GOT3 (cell line): ENCODE measurements at regions not wholly inside any gene's neighbourhood (a gene's known extent, or its start where the extent isn't known, plus 50 kb on each side); places are given as distances from the start of the nearest gene placed in this dataset.

Experiments used
- DNase-seq: peaks from one replicate; lab custom pipeline; 2025; ENCODE audit warnings: mixed read lengths; lab: John Stamatoyannopoulos, UW

- DNase-seq: no peak
These were observed 160.6 kb upstream of the SHH start for GRCh38 chr7:155972651-155973390.

DNA sequence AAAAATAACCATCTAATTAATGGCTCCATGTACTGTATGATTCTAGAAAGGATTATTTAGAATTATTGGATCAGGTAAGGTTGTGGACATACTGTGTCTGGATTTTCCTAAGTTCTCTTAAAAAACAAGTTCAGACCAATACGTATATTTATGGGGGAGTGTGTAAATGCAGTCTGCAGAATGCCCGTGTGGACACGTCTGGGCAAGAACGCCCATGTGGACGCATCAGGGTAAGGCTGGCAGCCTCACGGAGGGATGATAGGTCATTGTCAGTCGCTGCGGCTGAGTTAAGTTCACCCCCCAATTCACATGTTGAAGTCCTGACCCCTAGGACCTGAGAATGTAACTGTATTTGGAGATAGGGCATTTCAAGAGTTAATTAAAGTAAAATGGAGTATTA, 160.0 kb upstream of the SHH start:
- no peak for DNase-seq

GRCh38 chr7:155971180-155971770, 159.0 kb upstream of the SHH start:
- DNase-seq: no peak

DNA sequence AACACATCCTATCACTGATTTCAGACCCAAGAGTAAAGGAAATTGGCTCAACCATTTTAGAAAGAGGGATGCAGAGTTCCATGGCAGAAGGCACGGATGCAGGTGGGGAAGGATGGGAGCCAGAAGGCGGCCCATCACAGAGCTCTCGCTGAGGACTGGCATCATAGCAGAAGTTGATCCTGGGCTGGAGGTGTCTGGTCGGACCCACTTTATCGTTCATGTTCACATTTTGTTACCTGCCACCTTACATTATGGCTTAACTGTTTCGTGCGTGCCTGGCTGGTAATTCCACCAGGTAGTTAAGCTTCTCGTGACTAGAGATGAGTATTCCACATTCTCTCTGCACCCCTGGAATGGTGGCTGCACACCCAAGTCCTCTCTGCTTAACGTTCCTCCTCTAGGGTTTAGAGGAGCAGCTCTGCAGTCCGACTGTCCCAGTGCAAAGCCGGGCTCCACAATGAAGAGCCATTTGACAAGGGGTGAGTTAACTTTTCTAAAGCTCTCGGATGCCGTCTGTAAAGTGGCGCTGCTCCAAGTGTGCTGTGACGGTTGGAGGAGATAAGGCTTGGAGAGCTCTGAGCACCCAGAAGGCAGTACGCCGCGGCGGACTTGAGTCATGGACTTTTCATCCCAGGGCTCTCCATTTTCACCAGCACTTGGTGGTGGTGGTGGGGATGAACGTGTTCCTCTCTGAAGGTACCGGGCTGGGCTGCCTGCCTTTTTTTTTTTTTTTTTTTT, 157.1 kb upstream of the SHH start:
- DNase-seq: no peak

GRCh38 chr7:155965010-155965409, 152.7 kb upstream of the SHH start:
- DNase-seq: no peak

DNA sequence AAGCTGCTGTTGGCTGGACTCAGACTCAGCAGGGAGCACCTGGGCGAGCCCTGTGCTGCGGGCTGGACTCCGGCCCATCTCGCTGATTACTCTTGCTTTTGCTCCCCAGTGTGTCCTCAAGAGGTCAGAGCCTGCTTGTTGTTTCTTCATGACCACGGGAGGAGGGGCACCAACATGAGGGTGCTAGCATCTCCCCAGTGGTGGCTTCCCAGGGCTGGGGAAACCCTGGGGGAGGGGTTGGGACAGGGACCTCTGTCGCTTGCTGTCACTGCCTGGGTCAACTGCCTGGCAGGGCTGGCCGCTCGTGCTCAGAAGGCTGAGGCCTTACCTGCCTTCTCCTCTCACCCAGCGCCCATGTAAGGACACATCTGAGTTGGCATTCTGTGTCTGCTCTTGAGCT, 152.3 kb upstream of the SHH start:
- no peak for DNase-seq

GRCh38 chr7:155963771-155964195, 151.5 kb upstream of the SHH start:
- DNase-seq: no peak

DNA sequence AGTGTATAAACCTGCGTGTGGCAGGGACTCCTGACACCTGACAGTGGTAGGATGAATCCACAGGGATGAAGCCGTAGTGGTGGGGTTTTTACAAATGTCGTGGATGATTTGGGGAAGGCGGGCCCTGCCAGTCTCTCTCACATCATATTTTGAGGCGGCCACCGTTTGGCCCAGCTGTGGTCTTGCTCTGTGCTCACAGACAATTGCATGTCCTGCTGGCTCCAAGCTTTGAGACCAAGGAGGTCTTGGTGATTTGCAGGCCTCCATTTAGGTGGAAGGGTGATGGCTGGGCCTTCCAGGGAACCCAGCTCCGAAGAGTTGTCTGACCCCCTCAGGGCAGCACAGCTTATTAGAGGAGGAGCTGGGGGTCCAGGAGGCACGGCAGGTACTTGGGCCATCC, 151.1 kb upstream of the SHH start:
- DNase-seq: no peak

DNA sequence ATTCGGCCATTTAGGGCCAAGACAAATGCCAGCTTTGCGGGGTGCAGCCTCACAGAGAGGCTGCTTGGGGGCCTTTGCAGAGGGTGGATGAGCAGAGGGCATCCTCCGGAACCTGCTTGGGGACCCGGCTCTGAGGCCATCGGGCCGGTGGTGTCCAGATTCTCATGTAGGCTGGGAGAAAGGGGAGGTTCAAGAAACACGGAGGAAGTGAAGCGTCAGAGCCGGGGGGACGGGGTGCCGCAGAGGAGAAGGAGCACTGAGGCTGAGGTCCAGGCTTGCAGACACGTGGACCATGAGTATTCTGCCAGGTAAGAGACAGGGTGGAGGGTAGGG, 150.7 kb upstream of the SHH start:
- DNase-seq: no peak

GRCh38 chr7:155962191-155962967, 150.1 kb upstream of the SHH start:
- DNase-seq: no peak

DNA sequence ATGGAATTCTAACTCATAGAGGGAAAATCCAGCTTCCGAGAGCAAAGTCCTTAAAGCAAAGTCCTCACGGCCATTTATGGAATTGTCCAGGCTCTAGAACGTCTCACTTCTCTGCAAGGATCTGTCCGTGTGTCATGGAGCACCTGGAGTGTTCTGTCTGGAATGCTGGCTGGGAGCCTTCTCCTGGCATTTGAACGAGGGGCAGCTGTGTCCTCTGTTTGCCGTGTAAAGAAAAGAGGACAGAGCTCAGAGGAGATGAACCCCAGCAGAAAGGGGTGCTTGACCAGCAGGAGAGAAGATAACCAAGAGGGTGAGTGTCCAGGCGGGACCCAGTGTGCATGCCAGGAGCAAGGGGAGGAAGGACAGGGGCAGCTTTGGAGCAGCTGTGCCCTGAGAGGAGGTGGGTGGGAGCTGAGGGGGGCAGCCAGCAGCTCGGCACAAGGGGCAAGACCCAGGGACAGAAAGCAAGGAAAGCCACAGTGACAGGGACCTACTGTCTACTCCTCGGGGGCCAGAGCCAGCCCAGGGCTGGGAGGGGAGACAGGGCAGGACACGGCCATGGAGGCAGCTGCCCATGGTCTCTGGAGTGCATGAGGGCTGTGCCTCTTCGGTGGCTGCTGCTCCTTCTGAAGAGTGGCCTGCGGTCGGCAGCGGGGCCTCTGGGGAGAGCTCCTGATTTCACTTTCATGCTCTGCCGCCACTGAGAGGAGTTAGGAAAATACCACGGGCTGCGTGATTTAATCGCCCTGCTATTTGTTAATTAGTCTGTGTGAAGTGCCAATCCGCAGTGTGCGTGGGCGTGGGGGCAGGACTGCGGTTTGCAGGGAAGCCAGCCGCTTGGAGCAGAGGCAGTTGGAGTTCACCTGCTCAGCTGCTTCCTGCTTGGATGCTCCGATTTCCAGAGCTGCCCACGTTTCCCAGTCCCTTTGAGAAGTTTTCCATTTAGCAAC, 149.3 kb upstream of the SHH start:
- peak; percentile 38 for DNase-seq

GRCh38 chr7:155959894-155960293, 147.6 kb upstream of the SHH start:
- no peak for DNase-seq

- no peak for DNase-seq
These were observed 144.7 kb upstream of the SHH start for GRCh38 chr7:155956977-155957376.

DNA sequence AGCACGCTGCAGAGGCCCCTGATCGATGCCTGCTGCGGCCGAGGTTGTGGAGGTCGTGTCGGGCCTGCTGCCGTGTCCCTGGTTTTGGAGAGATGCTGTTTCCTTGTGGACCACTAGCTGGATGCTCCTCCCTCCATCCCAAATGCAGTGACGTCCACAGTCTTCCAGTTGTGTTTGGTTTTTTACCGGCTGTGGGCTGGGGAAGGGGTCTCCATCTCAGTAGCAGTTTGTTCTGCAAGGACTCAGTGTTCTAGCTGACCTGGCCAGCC, 143.0 kb upstream of the SHH start:
- DNase-seq: no peak

DNA sequence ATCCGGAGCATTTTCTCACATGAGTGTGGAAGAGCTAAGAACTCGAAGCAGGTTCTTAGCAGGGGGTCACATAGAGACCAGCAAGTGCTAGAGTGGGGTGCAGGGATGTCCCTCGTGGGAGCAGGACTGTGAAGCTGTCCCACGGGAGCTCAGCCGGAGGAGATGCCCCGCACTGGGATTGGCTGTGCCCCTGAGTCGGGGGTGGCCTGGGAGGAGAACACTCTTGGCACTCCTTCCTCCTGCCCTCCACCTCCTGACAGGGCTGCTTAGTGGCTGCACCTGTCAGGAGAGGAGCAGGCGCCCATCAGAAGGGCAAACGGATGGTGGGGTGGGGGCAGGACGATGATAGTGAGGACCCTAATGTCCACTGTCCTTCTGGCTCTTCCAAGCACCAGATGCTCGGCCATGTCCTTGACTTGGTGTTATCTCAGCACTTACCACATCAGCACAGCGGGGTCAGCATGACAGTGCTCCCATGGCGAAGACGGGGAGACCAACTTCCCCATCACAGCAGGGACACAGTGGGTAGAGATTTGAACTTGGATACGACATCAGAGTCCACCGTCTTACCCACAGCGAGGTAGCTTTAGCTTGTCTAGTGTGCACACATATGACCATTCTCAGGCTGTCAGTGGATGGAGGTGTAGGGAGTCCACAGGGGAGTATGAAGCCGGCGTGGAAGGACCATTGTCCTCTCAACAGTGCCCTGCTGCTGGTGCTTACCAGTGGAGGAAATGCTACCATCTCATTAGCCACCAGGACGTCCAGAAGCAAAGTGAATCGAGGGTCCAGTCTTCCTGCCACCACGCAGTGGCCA, 142.5 kb upstream of the SHH start:
- DNase-seq: no peak

DNA sequence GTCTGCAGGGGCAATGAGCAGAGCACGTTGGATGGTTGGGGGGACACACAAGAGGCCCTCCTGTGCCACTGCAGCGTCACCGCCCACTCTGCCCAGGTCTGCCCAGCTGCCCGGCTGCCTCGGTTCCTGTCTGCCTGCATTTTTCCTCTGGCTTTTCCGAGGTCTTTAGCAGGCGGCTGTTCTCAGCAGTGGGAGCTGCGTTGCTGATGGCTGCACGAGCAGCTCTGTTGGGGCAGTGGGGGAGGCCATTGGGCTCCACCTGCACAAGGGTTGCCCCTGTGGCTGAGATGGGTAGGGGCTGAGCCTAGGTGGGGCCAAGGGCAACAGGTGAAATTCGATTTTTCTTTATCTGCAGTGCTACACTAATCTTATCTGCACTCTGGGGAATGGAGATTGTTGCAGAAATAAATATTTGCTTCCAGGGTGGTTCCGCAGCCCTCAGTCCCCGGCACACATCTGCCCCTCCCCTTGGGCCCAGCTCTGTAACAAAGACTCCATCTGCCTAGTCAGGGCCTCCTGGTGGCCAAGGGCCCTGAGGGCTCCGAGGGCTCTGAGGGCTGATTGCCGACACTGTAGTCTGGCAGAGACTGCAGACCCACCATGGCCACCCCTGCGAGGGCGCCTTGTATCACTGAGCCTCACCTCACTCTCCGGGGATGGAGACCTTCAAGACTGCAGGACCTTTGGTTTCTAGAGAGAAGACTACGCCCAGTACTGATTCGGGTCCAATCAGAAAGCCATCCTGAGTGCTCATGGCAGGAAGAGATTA, 141.7 kb upstream of the SHH start:
- no peak for DNase-seq

- DNase-seq: no peak
These were observed 141.2 kb upstream of the SHH start for GRCh38 chr7:155953501-155953778.

DNA sequence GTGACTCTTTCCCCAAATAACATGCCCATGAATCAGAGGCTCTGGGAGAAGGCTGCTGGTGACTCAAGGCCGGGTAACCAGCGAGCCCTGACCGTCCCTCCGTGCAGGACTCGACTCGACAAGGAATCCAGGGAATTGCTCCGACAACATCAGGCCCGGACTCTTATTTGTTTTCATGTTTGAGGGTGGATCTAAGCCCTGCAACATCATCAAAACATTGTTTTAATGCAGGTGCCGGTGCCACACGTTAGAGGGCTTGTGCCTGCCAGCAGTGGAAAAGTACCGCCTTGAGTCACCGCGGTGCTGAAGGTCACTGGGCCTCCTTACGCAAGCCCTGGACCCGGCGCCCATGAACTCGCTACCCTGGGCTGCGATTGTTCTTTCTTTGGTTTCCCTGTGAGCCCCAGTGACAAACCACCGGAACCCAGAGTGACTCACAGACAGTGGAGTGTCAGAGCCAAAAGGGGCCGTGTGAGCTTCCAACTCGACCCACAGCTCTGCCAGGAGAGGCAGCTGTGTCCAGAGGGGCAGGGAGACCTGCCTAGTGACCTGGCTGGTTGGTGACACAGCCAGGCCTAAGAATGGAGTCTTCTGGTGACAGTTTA, 139.4 kb upstream of the SHH start:
- peak; percentile 60 for DNase-seq

DNA sequence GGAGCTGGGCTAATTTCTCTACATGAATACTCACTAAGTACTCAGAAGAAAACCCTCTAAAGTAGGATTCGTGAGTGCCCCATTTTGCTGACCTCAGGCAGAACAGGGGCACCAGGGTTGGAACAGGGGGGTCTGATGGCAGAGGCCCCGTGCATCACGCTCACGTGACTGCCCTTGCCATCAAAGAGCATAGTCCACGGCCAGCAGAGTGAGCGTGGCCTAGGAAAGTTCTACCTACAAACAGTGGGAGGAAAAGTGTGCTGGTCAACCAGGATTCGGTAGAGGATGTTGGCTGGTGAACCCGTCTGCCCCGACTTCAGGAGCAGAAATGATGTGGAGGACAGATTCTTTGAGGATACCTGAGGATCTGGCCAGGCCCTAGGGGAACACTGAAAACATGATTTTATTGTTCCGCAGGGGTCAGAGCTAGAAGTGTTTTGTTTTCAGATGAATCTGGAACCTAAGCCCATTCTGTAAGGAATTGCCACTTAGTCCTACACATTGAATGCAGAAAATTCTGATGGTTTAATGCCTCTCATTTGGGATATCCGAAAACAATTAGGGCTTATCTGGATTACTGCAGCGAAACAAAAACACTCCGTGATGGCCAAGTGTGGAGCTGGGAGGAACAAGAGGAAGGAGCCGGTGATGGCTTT, 138.8 kb upstream of the SHH start:
- DNase-seq: no peak
